Breast epithelium (tissue), 3 donors: ENCODE measurements at regions not wholly inside any gene's neighbourhood (a gene's known extent, or its start where the extent isn't known, plus 50 kb on each side); places are given as distances from the start of the nearest gene placed in this dataset.

Source experiments
- CTCF ChIP-seq, 3 donors: fragments of 450-650 bp; IDR thresholded peaks; one replicate each; pipeline ENCODE4 v1.5.1; 2016 to 2017; ENCODE audit warnings: antibody characterized with exemption in 3 of 3, mild to moderate bottlenecking in 3 of 3, moderate library complexity in 3 of 3
- POLR2A ChIP-seq: fragments of 450-650 bp; IDR thresholded peaks from one replicate; pipeline ENCODE4 v1.6.1; 2016; ENCODE audit warnings: antibody characterized with exemption, mild to moderate bottlenecking, moderate library complexity
- POLR2AphosphoS5 ChIP-seq, 3 donors: sonication (generic); formaldehyde crosslinking; IDR thresholded peaks; one replicate each; pipeline ENCODE4 v1.6.1; 2017; ENCODE audit warnings: antibody characterized with exemption in 3 of 3

- TF ChIP-seq CTCF (IDR thresholded peaks at IDR 0.05): no peak
- TF ChIP-seq POLR2A: no peak
- no peak for TF ChIP-seq POLR2AphosphoS5 (IDR thresholded peaks at IDR 0.05)
These were observed 106.6 kb upstream of the CXADR start for GRCh38 chr21:17406202-17406601.
